Hypothalamus (tissue), 51 donors: ENCODE measurements at regions not wholly inside any gene's neighbourhood (a gene's known extent, or its start where the extent isn't known, plus 50 kb on each side); places are given as distances from the start of the nearest gene placed in this dataset.

Experiments used
- DNase-seq, 51 donors: peaks; one replicate each; lab custom pipeline; 2025; lab: John Stamatoyannopoulos, UW

- DNase-seq = no peak
These were observed 169.0 kb downstream of the BUD13 start for GRCh38 chr11:116603728-116604323.

DNA sequence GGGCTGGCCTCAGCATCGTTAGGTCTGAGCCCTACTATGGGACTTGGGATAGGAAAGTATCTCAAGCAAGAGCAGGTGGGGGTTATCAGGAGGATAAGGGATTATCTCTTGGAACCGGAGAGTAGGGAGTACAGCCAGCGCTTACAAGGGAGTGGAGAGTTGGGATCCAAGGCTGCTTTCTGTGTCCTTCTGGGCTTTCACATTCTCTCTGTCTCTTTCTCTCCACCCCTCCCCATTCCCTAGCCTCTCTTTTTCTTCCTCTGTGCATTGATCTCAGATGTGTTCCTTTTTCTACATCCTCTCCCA is 170.2 kb downstream of the BUD13 start:
- DNase-seq = no peak

GRCh38 chr11:116601814-116602636 is 170.8 kb downstream of the BUD13 start:
- DNase-seq = peak in 3 of 51 donors; percentile 9 to 38 (median 37)

DNA sequence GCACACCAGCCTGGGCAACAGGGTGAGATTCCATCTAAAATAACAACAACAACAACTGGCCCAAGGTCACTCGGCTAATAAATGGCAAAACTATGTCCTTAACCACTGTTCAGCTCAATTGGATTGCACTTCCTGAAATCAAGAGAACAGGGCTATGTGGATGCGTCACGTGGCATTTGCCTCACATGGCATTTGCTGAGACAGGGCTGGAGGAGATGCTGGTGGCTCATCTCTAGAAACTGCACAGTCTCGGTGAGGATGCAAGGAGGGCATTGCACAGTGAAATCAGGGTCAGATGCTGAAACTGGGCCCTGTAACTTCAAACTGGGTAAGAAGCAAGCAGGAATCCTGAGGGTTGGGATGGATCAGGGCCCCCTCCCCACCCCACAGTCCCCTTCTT is 171.9 kb downstream of the BUD13 start:
- DNase-seq = no peak

DNA sequence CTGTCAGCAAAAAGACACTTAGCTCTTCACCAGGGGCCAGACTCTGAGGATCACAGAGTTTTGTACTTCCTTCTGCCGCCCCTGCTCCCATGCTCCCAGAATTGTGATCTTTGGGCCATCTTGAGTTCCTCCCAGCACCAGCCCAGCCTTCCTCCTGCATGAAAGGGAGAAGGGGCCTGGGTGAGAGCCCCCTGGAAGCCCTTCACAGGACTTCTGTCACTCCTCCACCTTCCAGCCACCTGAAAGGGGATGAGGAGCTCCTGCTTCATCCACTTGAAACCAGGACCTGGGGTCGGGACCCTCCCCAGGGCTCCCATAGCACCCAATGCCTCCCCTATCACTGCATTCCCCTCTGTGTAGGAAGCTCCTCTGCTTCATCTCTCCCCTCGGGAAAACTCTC is 174.2 kb downstream of the BUD13 start:
- DNase-seq = no peak

DNA sequence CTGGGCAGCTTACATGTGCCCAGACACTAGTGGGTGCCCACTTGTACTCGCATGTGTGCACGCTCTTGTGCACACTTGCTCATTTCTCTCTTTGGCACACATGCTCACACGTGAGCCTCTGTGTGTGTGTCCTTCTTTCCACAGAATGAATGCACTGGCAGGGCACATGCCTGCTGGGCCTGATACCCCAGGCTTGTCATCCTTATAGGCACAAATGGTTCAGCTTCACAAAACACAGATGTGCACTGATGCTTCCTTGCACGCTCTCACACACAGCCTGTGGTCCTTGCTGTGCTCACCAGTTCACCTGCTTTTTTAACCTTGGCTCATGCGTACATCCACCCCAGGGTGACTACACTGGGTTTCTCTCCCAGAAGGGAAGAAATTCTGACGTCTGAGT is 174.8 kb downstream of the BUD13 start:
- DNase-seq = no peak

- no peak for DNase-seq
These were observed 176.2 kb downstream of the BUD13 start for GRCh38 chr11:116596346-116597260.

DNA sequence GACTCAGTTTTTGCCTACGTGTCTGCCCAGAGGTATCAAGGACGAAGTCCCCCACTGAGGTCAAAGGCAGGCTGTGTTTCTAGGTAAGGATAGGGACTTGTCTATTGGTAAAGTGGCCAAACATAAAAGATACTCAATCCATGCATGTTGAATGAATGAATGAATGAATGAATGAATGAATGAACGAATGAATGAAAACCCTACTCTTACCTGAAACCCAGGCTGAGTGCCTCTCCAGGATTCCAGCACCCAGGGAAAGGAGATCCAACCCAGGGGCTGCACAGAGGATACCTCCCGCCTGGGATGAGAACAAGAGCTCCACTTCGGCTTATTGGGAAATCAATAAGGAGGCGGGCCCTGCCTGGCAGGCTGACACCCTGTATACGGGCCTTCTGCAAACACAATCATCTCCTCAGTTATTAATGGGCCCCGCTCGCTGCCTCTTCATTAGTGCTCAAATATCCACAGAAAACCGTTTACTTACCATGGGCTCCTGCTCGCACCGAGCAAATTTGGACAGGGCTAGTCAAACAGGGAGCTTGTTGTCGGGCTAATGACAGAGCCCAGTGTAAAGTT is 177.4 kb downstream of the BUD13 start:
- no peak for DNase-seq

DNA sequence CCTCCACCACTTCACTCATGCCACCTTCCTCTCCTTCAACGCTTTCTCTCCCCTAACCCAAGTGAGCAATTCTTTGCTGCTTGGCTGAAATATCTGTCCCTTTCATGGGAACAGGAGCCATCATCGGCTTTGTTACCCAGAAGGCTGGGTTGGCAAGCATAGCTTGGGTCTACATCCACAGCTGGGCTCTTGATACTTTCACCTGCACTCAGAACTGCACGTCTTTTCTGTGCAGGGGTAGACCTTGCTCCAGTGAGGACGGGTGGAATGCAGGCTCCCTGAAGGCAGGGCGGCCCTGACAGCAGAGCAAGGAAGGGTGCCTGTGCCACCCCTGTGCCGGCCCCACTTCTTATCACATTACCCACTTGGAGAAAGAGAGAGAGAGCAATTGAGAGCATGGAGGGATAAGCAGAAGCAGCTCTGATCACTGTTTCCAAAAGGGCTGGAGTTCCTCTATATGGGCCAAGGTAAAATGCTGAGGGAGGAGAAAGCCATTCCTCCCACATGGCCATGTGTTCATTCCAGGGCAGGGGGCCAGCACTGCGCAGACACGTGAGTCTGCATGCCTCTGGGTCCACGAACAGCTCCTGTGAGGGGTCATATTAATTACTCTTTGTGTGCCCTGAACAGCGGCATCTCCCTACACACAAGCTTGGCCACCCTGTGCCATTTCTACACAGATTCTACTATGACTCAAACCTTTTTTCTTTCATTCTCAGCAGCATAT is 181.8 kb downstream of the BUD13 start:
- DNase-seq = no peak

DNA sequence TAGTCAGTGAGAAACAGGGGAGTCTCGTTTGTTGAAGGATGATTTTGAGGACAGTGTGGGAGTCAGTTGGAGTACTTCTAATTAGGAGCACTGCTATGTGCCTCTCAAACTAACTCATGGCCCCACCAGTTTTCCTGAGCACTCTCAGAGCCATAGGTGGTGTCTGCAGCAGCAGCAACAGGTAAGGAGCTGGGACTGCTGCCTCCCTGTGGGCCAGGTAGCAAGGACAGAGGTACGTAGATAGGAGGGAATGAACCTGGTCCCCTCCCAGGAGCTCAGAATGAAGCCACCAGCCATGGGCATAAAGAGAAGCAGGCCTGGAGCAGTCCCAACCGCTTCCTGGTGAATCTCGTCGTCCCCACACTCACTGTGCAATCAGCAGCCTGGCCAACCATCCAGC is 183.4 kb downstream of the BUD13 start:
- no peak for DNase-seq

GRCh38 chr11:116586392-116586791 is 186.4 kb downstream of the BUD13 start:
- DNase-seq = no peak

DNA sequence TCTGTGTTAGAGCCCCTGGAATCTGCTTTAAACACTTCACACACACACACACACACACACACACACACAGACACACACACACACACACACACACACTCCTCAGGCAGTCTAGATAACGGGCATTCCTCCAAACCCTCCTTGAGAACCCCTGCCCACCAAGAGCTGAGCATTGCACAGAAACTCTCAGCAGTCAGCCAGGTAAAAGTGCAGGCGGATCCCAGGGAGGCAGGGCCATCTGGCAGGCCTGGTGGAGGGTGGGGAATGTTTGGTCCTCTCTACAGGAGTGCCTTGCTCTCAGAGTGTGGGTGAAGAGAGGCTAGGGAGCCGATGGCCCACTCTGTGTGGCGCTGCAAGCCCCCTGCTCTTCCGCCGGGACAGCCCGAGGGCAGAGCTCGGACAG is 190.2 kb downstream of the BUD13 start:
- DNase-seq = no peak

GRCh38 chr11:116581349-116581748 is 191.4 kb downstream of the BUD13 start:
- peak in 3 of 51 donors; percentile 13 to 36 (median 22) for DNase-seq

GRCh38 chr11:116580799-116581198 is 192.0 kb downstream of the BUD13 start:
- DNase-seq = peak in 34 of 51 donors; percentile 5 to 71 (median 50)

- DNase-seq = peak in 1 of 51 donors; percentile 17
These were observed 192.7 kb downstream of the BUD13 start for GRCh38 chr11:116579857-116580727.

DNA sequence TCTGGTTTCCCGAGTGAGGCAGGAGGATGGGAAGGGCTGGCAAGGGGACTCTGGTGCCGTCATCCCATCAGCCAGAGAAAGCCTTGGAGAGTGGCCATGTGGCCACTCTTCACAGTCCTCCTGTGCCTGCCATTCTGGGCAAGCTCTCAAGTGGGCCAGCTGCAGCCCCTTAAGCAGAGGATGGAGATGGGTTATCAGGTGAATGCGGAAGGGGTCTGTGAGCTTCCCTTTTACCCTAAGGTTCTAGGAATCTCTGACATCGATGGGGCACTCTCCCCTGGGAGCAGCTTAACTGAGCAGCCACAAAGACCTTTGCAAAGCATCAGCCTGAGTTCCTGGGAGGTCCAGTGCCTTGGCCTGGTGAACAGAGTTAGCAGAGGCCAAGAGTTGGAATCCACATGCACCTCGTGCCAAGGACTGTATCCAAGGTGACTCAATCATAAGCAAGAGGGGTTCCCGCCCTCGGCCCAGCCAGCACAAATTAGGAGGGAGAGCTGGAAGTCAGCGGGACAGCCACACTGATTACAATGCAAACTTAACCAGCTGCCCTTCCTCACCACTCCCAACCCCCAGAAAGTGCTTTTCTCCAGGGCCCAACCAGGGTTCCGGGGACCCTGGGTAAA is 193.6 kb downstream of the BUD13 start:
- peak in 35 of 51 donors; percentile 4 to 79 (median 40) for DNase-seq

- DNase-seq = no peak
These were observed 194.8 kb downstream of the BUD13 start for GRCh38 chr11:116577956-116578355.

DNA sequence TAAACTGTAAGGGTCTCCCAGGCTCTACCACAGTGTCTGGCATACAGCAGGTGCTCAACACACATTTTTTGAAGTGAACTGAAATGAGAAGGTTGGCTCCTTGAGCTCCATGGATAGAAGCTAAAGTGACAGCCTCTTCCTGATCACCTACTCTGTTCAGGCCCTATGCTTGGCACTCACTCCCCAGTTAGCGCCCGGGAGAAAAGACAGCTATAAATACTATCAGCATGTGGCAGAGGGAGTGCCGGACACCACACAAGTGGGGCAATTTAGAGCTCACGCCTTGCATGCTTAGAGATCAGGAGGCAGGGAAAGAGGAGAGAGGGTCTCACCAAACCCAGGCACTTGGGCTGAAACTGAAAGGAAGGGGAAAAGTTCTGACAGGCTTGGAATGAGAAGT is 195.5 kb downstream of the BUD13 start:
- no peak for DNase-seq

DNA sequence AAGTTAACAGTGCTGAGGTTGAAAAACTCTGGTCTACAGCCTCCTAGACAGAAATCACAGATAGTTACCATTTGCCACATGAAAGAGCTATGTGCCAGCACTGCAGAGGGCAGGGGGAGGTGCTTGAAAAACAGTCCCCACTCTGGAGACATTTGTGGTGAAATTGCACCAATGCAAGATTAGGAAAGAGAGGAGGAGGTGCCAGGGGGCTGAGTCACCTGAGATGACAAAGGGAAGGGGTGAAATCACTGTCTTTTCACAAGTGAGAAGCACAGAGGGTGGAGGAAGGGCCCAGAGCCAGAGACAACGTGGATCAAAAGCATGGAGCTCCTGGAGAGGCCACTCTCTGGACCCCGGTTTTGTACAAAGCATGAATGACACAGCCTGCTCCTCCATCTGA is 196.3 kb downstream of the BUD13 start:
- peak in 1 of 51 donors; percentile 4 for DNase-seq
